CD4-positive, alpha-beta T cell treated with Interferon alpha-2 for 1 hour (primary cell): ENCODE measurements at regions not wholly inside any gene's neighbourhood (a gene's known extent, or its start where the extent isn't known, plus 50 kb on each side); places are given as distances from the start of the nearest gene placed in this dataset.
"Not testable (repeated sequence)": the region's sequence is repeated elsewhere in the genome, so short reads cannot be mapped to it uniquely, and the experiment has no call there.

Experiments
- DNase-seq, 2 donors: peaks; one replicate each; pipeline ENCODE4 v3.0.0-alpha.2; 2020 to 2022

- DNase-seq, result no peak
Observed at GRCh38 chr4:174398728-174399127, 115.0 kb downstream of the CEP44 start.

GRCh38 chr4:174397366-174398155 lies 113.8 kb downstream of the CEP44 start:
- no peak for DNase-seq

- no peak for DNase-seq
Observed at GRCh38 chr4:174396599-174397110, 112.9 kb downstream of the CEP44 start.

DNA sequence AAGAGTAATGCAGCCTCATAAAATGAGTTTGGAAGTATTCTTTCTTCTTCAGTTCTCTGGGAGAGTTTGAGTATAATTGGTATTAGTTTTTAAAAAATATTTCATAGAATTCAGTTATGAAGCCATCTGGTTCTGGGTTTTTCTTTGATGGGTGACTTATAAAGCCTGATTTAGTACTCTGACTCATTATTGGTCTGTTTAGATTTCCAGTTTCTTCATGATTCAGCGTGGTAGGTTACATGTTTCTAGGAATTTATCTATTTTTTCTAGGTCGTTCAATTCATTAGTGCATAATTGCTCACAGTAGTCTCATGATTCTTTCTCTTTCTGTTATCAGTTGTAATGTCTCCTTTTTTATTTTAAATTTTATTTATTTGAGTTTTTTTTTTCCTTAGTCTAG lies 111.2 kb downstream of the CEP44 start:
- DNase-seq, result no peak

DNA sequence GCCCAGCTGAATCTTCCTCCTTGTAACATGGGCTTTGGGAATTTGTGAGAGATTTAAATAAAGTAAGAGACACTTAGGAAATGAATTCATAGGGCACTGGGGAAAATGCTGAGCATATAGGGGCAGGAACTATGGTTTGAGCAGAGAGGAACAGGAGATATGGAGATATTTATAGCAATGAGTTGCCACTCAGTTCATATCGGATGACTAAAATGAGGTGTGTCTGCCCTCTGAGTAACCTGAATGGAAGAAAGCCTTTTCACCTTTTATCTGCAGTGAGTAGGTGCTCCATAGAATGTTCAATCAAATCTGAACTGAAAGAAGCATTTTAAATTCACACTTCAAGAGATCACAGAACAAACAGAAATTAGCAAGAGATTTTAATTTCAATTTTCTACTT lies 105.7 kb downstream of the CEP44 start:
- no peak for DNase-seq

DNA sequence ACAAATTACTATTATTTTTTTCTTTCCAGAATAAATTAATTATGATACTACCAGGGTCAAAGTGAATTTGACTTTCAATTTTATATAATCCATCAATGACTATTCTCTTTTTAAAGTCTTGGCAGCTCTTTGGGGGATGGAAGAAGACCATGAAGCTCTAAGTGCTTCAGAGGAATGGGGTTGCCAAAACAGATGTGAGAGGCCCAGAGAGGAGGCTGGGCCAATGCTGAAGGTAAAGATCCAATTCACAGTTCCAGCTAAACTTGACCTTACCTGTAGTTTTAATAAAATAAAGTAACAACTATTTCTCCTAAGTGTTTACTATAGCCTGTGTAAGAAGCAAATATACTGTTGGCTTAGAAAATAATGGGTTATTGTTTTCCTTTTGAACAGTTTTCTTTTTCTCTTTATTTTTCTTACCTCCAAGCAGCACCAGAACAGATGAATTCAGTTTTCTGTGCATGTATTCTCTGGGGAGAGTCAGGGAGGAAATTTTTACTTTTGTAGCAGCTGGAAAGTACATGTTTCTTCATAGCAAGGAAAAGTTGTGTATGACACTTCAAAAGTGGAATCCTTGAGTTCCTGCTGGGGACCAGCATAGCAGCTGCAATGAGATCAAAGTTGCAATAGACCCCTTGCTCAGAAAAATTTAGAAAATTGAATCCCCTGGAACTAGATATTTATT lies 104.9 kb downstream of the CEP44 start:
- no peak for DNase-seq

- DNase-seq, result no peak
Observed at GRCh38 chr4:174387721-174388120, 104.0 kb downstream of the CEP44 start.

DNA sequence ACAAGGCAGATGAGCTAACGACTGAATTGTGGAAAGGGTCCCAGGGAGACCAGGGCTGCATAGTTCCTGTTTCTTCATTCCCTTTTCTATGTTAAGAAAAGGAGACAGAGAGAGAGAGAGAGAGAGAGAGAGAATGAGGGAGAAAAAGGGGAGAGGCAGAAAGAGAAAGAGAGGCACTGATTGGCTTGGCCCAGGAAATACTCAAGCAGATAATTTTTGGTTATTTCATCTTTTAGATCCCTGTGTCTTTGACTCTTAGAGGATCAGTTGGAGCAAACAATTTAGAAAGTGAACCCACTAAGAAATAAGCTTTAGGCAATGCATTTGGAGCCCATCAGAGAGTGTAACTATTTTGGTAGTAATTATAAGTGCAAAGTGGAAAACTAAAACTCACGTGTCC lies 103.4 kb downstream of the CEP44 start:
- DNase-seq, result no peak

- no peak for DNase-seq
Observed at GRCh38 chr4:174383783-174384182, 100.1 kb downstream of the CEP44 start.

GRCh38 chr4:174382938-174383605 lies 99.4 kb downstream of the CEP44 start:
- not testable (repeated sequence) for DNase-seq
